HG03457 (cell line): ENCODE measurements at regions not wholly inside any gene's neighbourhood (a gene's known extent, or its start where the extent isn't known, plus 50 kb on each side); places are given as distances from the start of the nearest gene placed in this dataset.
"Not testable (repeated sequence)": the region's sequence is repeated elsewhere in the genome, so short reads cannot be mapped to it uniquely, and the experiment has no call there.

Experiments used
- ATAC-seq: cut with Tn5 transposase; IDR thresholded peaks from one replicate; pipeline ENCODE4 v1.9.1; 2021; ENCODE audit warnings: moderate number of reproducible peaks; ENCODE audit not compliant: unreplicated experiment

DNA sequence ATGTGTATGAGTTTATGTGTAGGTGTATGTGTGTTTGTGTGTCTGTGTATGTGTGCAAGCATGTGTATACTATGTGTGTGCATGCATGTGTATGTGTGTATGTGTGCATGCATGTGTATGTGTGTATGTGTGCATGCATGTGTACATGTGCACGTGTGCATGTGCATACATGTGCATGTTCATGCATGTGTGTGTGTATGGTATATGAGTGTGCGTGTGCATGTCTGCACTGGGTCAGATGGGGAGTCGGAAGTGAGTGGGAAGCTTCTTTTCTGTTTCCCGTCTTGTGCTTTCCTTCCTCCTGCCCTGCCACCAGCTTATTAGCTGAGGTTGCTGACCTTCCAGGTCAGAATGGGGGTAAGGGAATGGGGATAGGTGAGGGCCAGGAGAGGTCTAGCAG is 174.7 kb downstream of the MAP2K4 start:
- no peak for ATAC-seq

DNA sequence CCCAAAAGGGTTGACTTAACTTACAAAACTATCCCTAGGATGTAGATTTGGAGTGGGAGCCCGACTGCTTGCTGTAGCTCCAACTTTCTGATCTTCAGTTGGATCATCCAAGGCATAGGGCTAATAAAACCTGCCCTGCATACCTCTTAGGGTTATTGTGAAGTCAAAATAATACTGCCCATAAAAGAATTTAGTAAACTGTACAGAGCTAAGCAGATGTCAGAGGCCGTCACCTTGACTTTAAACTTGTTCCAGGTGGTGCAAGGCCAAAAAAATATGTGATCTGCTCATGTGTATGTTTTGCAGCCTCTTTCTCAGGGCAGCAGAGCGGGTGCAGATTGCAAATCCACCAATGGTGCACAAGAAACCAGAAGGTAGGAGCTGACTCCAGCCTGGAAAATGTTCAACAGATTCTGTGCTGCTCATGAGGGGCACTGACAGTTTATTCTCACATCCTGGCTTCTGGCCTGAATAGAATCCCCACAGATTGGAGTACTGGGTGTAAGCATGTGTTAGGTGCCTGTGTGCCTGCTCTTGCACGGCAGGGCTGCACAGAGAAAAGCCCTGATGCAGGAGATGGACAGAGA is 180.7 kb downstream of the MAP2K4 start:
- ATAC-seq: no peak

DNA sequence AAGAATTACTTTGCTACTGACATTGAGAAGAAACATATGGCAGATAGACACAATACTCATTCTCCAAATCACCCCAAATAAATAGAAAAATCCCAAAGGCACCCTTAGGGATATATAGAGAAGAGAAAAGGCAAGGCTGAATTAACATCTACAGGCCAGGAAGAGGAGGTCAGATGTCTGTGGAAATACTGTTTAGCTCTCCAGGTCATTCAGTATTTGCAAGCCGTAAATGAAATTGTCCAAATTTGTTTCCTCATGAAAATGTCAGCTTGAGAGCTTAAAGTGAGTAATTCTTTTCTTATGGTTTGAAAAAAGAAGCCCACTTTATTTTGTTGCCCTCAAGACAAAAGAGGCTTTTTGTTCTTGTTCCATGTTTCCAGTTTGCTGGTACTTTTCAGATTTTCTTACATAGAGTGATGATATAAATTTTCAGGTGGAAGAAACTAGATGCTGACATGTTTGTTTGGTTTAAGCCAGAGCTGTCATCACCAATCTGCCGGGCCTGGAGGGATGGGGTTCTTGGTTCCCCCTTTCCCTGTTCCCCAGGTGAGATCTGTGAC is 189.0 kb downstream of the MAP2K4 start:
- no peak for ATAC-seq

DNA sequence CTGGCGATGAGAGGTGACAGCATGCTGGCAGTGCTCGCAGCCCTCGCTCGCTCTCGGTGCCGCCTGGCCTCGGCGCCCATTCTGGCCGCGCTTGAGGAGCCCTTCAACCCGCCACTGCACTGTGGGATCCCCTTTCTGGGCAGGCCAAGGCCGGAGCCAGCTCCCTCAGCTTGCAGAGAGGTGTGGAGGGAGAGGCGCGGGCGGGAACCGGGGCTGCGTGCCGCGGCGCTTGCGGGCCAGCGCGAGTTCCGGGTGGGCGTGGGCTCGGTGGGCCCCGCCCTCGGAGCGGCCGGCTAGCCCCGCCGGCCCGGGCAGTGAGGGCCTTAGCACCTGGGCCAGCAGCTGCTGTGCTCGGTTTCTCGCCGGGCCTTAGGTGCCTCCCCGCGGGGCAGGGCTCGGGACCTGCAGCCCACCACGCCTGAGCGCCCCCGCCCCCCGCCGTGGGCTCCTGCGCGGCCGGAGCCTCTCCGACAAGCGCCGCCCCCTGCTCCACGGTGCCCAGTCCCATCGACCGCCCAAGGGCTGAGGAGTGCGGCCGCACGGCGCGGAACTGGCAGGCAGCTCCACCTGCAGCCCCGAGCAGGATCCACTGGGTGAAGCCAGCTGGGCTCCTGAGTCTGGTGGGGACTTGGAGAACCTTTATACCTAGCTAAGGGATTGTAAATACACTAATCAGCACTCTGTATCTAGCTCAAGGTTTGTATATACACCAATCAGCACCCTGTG is 200.2 kb downstream of the MAP2K4 start:
- ATAC-seq: not testable (repeated sequence)

DNA sequence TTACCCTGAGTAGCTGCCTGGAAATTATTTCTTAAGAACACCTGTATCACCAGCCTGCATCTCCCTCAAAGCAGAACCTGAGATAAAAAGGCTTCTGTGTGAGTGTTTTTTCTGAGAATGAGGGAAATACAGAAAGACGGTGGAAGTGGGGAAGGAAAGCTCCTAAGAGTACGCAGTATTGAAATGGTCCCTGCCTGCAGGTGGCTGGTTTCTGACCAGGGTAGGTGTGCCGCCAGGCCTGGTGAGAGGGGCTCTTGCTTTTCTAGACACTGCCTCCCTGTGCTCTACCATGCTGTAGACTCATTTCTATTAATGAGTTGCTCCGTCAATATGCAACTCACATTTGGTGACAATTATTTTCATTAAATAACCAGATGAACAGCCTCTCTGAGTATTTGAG is 201.7 kb downstream of the MAP2K4 start:
- ATAC-seq: no peak

DNA sequence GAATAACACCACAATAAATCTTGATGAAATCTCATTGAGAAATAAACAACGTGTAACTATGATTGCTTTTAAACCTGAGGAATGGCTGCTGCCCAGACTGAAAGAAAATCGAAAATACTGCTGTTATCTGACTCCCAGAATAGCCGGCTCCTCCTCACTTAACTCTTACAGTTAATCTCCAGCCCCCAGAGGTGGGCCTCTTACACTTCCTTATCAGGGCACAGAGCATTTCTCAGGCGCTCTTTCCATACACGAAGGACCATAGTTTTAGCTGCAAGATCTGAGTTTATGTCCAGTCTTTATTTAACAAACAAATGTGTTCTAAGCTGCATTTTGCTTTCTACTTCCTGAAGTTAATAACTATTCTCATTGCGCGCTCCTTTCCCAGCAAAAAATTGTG is 206.9 kb downstream of the MAP2K4 start:
- ATAC-seq: no peak

DNA sequence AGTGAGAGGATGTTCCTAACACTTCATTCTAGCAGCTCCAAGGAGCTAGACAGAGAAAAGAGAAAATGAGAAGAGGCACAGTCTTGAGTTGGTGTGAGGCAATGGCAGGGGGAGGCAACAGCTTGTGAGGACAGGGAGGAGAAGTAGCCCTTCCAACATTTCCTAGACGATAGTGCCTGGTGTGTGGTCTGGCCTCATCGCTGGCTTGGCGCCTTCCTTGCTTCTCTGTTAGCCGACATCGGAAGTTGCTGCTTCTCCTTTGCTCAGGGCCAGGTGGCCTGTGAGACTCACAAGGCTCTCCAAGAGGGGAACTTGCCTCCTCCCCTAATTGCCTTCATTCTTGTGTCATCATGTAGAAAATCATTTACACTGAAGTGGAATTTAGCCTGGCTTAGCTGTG is 208.7 kb downstream of the MAP2K4 start:
- no peak for ATAC-seq

DNA sequence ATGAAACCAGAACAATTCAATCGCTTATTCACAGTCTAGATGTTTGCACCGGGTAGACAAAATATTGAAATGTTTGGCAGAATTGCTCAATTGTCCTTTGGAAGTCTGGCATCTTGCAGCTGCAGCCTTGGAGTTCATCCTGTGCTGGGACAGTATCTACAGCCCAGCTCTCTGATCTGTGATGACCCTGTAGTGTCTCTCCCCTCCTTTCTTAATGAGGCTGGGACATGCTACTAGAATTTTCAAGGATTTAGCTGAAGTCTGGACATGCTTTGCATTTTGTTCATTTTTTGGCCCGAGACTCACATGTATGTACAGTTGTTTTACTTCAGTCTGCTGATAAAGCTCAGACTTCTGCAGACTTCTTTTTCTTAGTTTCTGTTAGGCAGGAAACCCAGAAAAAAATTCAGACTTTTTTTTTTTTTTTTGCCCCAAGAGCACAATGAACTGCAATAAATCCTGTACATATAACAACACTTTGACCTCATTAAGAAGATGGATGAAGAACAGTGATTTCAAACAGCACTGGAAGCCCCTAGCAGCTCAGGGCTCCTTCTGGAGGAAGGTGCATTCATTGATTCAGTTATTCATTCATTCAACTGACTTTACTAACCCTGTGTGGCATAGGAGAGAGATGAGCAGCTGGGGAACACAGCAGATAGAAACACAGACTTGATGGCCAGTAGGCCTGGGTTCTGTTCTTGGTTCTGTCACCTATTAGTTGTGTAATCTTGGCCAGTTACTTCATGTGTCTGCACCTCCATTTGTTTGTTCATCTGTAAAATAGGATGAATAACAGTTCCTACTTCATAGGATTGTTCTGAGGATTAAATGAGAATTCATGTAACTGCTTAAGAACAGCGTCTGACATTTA is 210.0 kb downstream of the MAP2K4 start:
- no peak for ATAC-seq

DNA sequence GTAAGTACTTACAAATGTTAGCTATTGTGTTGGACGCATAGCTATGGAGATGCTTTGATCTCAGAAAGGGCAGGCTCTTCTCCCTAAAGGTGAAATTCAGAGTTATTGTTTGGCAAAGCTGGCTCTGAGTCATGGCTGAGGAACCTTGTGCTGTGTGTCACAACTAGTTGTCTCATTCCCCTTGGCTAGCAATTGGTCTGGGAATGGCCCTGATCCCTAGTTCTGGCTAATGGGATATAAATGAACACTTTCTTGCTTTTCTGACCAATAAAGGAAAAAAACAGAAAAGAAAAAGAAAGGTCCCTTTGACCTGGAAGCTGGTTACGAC is 210.6 kb downstream of the MAP2K4 start:
- no peak for ATAC-seq

DNA sequence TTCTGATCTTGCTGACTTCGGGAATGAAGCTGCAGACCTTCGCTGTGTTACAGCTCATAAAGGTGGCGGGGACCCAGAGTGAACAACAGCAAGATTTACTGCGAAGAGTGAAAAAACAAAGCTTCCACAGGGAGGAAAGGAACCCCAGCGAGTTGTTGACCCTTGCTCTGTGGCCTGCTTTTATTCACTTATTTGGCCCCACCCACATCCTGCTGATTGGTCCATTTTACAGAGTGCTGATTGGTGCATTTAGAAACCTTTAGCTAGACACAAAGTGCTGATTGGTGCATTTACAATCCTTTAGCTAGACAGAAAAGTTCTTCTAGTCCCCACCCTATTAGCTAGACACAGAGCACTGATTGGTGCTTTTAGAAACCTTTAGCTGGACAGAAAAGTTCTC is 218.3 kb downstream of the MAP2K4 start:
- ATAC-seq: not testable (repeated sequence)

DNA sequence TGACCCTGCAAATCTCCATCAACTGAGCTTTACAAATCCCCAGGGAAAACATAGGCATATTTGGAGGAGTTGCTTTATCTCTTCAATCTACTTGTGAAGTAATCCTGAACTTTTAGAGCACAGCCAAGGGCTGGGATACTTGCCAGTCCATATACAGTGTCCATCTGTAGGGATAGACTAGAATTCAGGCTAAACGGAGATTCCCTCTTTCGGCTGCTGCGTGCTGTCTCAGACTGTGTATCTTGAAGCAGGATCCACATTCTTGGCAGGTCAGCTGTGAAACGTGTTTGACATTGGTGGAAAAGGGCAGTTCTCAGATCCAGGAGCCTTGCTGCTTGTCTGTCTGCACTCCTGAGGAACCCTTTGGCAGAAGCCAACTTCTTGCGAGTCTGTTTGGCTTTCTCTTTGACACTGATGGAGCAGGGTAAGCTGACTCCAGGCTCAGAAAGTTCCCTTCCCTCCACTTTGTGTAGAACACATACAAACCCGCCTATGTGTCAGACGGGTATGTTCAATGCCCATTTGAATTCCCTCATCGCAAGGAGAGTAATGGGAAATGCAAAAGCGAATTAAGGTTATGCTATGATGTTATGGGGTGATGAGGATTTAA is 221.8 kb downstream of the MAP2K4 start:
- ATAC-seq: no peak

DNA sequence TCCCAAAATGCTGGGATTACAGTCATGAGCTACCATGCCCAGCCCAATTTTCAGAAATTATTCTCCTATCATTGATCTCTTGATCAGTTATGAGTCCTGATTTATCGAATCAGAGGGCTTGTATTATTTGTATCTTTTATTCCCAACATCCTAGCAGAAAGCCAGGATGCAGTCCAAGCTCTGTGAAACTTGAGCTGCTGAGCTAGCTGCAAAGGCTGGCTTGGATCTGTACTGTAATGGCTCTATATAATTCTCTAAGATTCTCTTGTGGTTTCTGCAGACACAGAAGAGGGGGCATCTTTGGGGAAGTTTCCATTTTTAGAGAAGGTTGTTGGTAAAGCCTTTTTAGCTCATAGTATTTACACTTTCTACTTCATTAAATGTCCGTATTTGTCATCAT is 227.1 kb downstream of the MAP2K4 start:
- ATAC-seq: no peak

DNA sequence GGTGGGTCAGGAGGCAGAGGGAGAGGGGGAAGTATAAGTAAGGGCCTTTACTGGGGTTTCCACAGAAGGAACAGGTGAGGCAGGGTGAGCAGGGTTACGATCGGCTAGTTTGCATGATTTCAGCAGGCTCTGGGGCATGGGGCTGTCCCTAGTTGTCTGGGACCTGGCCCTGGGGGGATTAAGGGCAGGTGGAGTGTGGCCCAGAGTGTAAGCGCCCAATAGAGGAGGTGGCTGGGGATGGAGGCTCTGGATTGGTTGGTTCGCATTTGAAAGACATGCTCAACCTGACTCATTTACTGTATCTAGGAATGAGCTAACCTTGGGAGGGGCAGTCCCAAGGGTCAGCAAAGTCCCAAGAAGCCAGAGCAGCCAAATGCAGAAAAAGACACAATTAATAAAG is 230.3 kb downstream of the MAP2K4 start:
- ATAC-seq: no peak

DNA sequence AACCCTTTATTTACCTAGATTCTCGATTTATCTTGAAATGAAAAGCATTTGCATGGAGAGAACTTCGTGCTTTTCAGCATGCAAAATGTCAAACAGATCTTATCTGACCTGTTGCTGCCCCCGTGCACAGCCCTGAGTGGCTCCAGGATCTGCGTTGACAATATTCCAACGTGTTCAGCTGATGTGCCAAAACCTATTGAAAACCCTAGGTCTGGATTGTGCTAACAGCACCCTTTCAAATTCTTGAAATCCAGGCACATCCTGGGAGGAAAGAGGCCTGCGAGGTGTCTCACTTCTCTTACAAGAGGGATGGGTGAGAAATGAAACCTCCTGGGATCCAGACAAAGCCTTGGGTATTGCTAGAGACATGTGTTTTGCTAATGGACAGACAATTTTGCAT is 231.8 kb downstream of the MAP2K4 start:
- no peak for ATAC-seq

DNA sequence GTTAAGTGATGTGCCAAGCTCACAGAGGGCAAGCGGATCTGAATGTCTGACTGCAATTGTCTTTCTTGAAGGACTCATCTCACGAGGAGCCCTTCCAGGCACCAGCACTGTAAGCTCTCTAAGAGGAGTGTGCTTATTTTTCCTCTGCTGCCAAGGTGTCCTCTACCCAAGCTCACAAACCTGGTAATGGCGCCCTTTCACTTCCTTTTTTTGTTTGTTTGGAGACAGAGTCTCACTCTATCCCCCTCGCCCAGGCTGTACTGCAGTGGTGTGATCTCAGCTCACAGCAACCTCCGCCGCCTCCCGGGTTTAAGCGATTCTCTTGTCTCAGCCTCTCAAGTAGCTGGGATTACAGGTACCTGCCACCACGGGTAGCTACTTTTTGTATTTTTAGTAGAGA is 233.8 kb downstream of the MAP2K4 start:
- no peak for ATAC-seq

DNA sequence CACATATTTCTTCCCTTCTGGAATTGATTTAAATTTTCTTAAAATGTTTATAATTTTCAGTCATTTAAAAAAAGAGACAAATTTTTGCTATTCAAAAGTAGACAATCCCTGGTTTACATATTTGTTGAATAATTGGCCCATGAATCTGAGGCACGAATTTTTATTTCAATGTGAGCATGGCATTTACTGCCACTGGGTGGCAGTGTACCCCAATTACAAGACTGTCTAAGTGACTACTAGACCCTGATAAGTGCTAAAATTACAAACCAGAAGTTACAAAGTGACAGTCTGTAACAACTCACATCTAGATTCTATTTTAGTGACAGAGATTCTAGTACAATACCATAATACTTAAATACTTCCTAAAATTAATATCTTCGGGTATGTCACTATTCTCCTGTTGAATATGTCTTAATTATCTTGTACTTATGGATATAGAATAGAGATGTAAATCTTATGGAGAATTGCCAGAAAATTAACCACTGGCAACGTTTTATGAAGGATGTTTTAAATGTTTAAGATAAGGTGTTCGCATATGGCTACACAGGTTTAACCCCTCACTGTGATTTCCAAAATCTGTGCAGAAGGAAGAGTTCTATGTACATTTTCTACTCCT is 235.8 kb downstream of the MAP2K4 start:
- ATAC-seq: no peak

DNA sequence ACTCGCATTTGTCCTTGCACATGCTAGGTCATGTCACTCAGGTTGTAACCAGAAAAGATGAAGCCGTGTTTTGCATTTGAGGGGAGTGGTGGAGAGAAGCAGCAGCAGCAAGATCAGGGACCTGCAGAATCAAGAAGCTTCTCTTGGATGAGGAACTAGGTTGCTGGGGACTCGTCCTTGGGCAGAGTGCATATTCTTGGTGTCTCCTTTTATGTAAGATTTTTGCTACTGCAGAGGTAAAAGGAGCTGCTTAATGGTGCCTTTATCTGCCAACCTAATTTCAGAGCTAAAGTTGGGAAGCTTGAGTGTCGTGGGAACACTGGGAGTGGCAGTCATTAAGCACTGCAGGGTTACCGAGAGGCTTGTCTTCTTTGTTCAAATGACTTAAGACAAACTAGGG is 236.5 kb downstream of the MAP2K4 start:
- ATAC-seq: no peak

DNA sequence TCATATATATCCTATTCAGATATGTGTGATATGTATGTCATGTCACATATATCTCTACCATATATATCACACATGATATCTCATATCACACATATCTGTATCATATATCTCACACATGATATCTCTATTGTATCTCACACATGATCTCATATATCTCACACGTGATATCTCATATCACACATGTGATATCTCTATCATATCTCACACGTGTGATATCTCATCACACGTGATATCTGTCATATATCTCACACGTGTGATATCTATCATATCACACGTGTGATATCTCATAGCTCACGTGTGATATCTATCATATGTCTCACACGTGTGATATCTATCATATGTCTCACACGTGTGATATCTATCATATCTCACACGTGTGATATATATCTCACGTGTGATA is 240.7 kb downstream of the MAP2K4 start:
- no peak for ATAC-seq

DNA sequence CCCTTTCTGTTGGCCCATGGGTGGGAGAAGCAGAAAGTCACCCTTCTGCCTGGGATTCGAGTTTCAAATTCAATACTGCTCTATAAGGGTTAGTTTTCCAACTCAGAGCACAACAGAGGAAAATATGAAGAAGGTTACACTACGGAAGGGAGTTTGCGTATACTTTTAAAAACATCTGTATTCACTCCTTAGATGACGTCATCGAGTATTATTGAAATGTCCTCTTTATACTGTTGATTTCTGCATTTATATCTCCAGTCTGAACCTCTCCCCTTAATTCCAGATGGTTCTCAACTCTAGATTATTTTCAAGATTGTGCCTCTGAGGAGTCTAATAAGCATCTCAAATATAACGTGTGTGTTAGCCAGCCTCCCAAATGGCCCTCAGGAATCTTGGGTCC is 249.1 kb downstream of the MAP2K4 start:
- ATAC-seq: no peak

DNA sequence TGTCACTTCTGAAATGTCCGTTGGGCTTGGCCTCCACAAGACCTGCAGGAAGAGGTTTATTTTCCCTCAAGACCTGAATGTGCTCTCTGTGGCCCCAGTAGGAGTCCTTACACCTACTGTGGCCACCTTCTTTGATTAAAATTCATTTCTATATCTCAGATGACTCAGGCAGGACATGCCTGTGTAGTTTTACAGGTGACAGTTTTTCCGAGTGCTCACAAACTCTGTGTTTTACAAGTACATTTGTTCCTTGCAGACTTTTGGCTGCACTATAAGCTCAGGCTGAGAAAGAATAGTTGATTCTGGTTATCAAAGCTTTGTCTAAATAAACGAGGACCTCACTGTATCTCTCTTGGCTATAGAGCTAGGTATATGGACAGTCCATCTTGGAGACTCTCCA is 257.1 kb downstream of the MAP2K4 start:
- no peak for ATAC-seq

DNA sequence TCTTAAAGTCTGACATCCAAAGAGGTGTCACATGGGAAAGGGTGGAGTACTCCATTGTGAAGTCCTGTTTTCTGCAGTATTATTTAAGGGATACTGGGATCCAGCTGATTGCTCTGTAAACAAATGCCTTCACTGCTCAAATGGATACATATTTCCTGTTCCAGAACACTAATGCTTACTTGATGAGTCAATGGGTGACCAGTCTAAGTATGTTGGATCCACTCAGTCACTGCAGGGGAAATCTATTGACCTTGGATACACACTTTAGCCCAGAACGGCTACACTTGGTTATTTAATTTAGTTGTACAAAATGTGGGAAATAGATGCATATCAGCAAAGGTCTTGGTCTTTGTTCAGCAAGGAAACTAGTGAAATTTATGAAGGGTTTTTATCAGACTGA is 261.4 kb downstream of the MAP2K4 start:
- ATAC-seq: no peak
